HG02938 (cell line): ENCODE measurements at regions not wholly inside any gene's neighbourhood (a gene's known extent, or its start where the extent isn't known, plus 50 kb on each side); places are given as distances from the start of the nearest gene placed in this dataset.
A peak's percentile ranks its signal among the peaks of the same experiment; 100 is the strongest.
"Not testable (repeated sequence)": the region's sequence is repeated elsewhere in the genome, so short reads cannot be mapped to it uniquely, and the experiment has no call there.

Source experiments
- ATAC-seq: cut with Tn5 transposase; IDR thresholded peaks from one replicate; pipeline ENCODE4 v1.9.1; 2021; ENCODE audit warnings: mild to moderate bottlenecking, moderate library complexity; ENCODE audit not compliant: unreplicated experiment

DNA sequence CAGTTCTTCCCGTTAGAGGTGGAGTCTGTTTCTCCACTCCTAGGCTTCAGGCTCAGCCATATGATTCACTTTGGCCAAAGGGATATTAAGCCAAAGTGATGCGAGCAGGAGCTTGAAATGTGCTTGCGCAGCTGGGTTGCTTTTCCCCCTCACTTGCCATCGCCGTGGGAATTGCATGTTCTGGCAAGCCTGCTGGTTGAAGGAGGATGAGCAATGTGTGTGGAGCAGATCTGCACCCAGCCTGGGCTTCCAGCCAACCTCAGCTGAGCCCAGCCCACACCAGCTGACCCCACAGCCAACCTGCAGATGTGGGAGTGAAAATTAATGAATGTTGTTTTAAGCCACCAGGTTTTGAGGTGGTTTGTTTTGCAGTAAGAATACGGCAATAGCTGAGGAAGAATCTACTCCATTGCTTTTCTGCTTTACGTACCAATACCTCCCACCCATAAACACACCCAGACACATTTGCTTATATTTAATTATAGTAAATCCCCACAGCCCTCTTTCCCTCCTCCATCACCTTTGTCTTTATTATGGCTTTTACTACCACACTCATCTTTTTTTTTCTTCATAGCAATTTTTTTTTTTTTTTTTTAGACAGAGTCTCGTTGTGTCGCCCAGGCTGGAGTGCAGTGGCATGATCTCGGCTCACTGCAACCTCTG, 132.8 kb upstream of the FUNDC1 start:
- no peak for ATAC-seq

DNA sequence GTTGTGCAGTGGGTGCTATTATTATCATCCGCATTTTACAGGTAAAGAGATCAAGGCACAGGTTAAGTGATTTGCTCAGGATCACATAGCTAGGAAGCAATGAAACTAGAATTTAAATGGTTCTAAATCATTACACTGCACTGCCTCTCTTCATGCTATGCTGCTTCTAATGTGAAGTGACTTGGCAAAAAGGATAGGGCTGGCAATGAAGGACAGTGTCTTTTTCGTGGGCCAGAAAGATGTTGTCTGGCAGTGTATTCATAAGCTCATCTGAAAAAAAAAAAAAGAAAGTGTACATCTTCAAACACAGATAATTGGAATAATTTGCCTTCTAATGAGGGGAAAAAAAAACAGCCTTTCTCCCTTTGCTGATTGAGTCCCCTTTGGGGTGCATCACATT, 132.2 kb upstream of the FUNDC1 start:
- ATAC-seq, result no peak

GRCh38 chrX:44669626-44670025, 127.0 kb upstream of the FUNDC1 start:
- no peak for ATAC-seq

DNA sequence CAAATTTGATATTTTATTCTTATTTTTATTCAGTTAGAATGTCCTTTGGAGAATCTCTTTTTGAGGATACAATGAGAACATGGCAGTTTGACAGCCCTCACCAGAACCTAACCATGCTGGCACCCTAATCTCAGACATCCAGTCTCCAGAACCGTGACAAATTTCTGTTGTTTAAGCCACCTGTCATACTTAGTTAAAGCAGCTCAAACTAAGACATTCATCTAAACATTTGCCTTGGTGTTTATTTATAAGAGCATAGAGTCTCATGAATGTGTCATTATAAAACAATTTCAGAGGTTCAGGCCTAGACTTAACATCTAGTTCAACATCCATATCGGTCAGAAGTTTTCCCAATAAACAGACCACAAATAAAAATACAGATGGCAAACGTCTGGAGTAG, 125.1 kb upstream of the FUNDC1 start:
- ATAC-seq, result no peak

GRCh38 chrX:44657718-44658246, 115.1 kb upstream of the FUNDC1 start:
- not testable (repeated sequence) for ATAC-seq

GRCh38 chrX:44651358-44651757, 108.7 kb upstream of the FUNDC1 start:
- ATAC-seq, result no peak

DNA sequence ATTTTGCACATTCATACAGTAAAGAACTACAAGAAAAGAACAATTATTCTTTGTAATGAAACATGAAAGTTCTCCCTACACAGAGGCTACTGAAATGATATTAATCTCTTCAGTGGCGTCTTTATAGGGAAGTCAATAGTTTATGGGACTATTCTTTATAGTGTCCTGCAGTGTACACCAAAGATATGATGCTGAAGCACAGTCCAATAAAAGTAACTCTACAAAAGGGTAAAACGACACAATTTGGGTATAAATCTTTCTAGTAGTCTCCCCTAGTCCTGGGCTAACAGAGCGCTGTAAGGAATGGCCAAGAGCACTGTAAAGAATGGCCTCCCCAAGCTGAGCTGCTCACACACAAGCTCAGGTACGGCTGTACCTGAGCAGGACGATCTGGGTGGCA, 101.1 kb upstream of the FUNDC1 start:
- ATAC-seq, result no peak

GRCh38 chrX:44637282-44637681, 94.6 kb upstream of the FUNDC1 start:
- ATAC-seq, result no peak

- ATAC-seq, result no peak
These were observed 78.4 kb upstream of the FUNDC1 start for GRCh38 chrX:44621078-44621477.

DNA sequence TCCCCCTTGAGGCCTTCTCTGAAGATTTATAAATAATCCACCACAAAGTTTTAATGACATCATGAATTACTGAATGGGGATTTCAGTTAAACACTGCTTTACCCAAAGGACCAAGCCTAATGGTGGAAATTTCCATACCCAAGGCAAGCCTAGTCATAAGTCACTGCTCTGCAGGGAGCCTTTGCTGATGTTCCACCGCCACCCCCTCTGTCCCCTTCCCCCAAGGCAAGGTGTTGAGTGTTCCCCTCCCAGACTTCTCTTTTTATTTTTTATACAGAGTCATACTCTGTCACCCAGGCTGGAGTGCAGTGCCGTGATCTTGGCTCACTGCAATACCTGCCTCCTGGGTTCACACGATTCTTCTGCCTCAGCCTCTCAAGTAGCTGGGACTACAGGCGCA, 76.4 kb upstream of the FUNDC1 start:
- no peak for ATAC-seq

DNA sequence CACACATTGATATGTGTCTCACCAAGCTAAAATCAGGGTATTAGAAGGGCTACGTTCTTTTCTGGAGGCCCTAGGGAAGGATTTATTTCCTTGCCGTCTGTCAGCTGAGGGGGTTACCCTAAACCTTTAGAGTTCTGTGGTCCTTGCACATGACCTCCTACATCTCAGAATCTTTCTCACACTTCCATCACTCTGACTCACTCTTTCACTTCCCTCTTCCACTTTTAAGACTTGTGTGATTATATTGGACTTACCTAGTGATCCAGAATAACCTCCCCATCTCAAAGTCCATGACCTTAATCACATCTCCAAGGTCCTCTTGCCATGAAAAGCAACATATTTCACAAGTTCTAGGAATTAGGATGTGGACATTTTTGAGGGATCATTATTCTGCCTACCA, 53.6 kb upstream of the FUNDC1 start:
- ATAC-seq, result peak; percentile 99
